OCI-LY7 (cell line): ENCODE measurements at regions not wholly inside any gene's neighbourhood (a gene's known extent, or its start where the extent isn't known, plus 50 kb on each side); places are given as distances from the start of the nearest gene placed in this dataset.

Experiments used
- EZH2phosphoT487 ChIP-seq: fragments of 200-600 bp; sonication (generic); IDR thresholded peaks from 2 replicates; pipeline ENCODE4 v1.6.1; 2018; ENCODE audit warnings: low read depth, borderline replicate concordance, mild to moderate bottlenecking, mixed run types, antibody characterized with exemption, low read length, moderate library complexity, mixed read lengths
- TF ChIP-seq, protein P1 (sequence below): fragments of 200-600 bp; sonication (generic); conservative IDR thresholded peaks from 2 replicates; pipeline ENCODE4 v1.5.1; 2014; ENCODE audit warnings: mild to moderate bottlenecking, antibody characterized with exemption, low read length, moderate library complexity, mixed read lengths

DNA sequence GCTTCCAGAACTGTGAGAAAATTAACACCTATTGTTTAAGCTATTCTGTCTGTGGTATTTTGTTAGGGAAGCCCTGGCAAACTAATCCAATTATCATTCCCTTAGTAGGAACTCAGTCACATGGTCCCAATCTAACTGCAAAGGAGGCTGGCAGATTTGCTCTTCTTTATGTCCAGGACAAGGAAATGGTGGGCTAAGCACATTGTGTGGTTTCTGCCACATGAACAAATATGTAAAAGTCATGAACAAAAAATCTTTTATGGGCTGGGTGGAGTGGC lies 278.6 kb upstream of the RPL38 start:
- TF ChIP-seq, protein P1, sequence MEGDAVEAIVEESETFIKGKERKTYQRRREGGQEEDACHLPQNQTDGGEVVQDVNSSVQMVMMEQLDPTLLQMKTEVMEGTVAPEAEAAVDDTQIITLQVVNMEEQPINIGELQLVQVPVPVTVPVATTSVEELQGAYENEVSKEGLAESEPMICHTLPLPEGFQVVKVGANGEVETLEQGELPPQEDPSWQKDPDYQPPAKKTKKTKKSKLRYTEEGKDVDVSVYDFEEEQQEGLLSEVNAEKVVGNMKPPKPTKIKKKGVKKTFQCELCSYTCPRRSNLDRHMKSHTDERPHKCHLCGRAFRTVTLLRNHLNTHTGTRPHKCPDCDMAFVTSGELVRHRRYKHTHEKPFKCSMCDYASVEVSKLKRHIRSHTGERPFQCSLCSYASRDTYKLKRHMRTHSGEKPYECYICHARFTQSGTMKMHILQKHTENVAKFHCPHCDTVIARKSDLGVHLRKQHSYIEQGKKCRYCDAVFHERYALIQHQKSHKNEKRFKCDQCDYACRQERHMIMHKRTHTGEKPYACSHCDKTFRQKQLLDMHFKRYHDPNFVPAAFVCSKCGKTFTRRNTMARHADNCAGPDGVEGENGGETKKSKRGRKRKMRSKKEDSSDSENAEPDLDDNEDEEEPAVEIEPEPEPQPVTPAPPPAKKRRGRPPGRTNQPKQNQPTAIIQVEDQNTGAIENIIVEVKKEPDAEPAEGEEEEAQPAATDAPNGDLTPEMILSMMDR: no peak
- no peak for TF ChIP-seq EZH2phosphoT487
